Nephron progenitor cell (in vitro differentiated cells): ENCODE measurements at regions not wholly inside any gene's neighbourhood (a gene's known extent, or its start where the extent isn't known, plus 50 kb on each side); places are given as distances from the start of the nearest gene placed in this dataset.
A peak's percentile ranks its signal among the peaks of the same experiment; 100 is the strongest.

ENCODE experiments used
- DNase-seq: peaks from one replicate; pipeline ENCODE4 v3.0.0; 2021
- H3K27ac Mint-ChIP-seq: 2 replicates; pipeline ENCODE4 v1.8.0; 2021; ENCODE audit warnings: mild to moderate bottlenecking, moderate library complexity, mixed read lengths
- H3K27me3 Mint-ChIP-seq: 2 replicates; pipeline ENCODE4 v1.8.0; 2021; ENCODE audit warnings: mild to moderate bottlenecking, low read depth, mixed read lengths; ENCODE audit not compliant: poor library complexity
- H3K36me3 Mint-ChIP-seq: 2 replicates; pipeline ENCODE4 v1.8.0; 2021; ENCODE audit warnings: low read depth, mixed read lengths
- H3K4me1 Mint-ChIP-seq: 2 replicates; pipeline ENCODE4 v1.8.0; 2021; ENCODE audit warnings: mixed read lengths
- H3K4me3 Mint-ChIP-seq: 2 replicates; pipeline ENCODE4 v1.8.0; 2021; ENCODE audit warnings: mild to moderate bottlenecking, moderate library complexity, mixed read lengths
- H3K9me3 Mint-ChIP-seq: 2 replicates; pipeline ENCODE4 v1.8.0; 2021; ENCODE audit warnings: mild to moderate bottlenecking, moderate library complexity, mixed read lengths
- TF ChIP-seq, protein P1 (sequence below): fragments of 200-600 bp; sonication (generic); IDR thresholded peaks from 2 replicates; pipeline ENCODE4 v1.5.0; 2021; ENCODE audit warnings: antibody characterized with exemption

DNA sequence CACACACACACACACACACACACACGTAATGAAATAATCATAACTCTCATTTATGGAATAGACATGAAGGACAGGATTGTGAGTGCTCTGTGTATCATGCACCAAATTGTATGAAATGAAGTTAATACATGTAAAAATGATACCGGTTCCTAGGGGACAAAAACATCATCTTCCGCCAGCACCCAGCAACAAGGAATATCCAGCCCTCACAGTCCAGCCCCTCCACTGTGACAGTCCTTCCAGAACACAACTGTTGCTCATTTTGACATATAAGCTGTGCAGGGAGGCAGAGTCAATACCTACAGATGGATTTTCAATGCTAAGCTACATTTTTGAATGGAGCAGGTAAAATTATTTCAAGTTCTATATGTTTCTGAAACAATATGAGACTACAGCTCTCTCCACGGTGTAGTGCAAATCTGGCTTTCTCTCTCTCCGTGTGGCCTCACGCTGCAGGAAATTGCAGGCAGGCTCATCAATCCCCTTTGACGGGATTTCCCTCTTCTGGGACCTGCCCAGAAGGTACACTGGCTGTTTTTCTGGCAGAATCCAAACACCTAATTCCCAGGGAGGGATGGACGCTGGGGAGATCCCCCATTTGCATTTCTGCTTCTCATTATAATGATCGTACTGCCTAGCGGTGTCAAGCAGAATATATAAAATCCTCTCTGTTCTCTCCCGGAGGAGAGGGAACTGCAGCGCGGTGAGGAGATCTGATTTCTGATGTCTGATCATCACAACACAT is 494.0 kb downstream of the LIG4 start:
- peak overlapping the region; percentile 41 for H3K27ac Mint-ChIP-seq
- no peaks in the 10 kb centered on the region for H3K9me3 Mint-ChIP-seq
- H3K4me1 Mint-ChIP-seq: peaks cover 15% of the 10 kb centered on the region
- DNase-seq: no peak
- no peaks in the 10 kb centered on the region for H3K36me3 Mint-ChIP-seq
- peak overlapping the region; percentile 57 for H3K4me3 Mint-ChIP-seq
- peaks cover 6% of the 10 kb centered on the region for H3K27me3 Mint-ChIP-seq
- TF ChIP-seq, protein P1, sequence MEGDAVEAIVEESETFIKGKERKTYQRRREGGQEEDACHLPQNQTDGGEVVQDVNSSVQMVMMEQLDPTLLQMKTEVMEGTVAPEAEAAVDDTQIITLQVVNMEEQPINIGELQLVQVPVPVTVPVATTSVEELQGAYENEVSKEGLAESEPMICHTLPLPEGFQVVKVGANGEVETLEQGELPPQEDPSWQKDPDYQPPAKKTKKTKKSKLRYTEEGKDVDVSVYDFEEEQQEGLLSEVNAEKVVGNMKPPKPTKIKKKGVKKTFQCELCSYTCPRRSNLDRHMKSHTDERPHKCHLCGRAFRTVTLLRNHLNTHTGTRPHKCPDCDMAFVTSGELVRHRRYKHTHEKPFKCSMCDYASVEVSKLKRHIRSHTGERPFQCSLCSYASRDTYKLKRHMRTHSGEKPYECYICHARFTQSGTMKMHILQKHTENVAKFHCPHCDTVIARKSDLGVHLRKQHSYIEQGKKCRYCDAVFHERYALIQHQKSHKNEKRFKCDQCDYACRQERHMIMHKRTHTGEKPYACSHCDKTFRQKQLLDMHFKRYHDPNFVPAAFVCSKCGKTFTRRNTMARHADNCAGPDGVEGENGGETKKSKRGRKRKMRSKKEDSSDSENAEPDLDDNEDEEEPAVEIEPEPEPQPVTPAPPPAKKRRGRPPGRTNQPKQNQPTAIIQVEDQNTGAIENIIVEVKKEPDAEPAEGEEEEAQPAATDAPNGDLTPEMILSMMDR: no peak

DNA sequence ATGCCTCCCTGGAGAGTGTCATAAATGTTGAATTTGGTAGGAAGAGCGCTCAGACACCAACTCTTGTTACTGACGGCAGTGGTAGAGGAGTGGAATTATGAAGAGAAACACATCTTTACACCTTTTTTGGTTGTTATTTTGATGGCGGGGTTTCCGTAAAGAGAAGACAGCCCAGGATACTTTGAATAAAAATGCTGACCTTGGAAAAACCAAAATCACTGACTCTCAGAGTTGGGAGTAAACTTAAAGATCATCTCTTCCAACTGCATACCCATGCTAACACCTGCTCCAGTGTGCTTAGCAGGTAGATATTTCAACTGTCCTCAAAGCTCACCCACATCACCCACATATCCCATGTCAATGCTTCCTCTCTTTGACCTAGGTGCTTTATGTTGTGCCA is 498.6 kb downstream of the LIG4 start:
- TF ChIP-seq, protein P1: no peak
- no peak overlapping the region for H3K27ac Mint-ChIP-seq

DNA sequence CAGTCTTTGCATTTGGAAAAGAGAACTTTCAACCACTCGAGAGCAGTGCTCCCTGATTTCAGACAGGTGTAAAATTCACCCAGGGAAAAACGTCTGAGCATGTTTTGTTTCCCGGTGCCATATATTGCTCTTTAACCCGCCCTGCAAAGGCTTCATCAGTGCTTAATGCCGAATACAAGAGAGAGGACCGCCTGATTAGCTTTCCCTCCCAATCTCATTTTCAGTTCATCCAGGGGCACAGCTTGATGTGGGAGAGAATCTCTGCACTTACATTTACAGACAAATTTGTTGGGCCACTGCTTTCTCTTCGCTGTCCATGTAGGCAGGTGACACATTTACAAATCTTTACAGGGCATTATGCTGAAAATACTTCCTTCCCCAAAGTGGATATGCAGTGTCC is 499.1 kb downstream of the LIG4 start:
- H3K4me3 Mint-ChIP-seq: no peak overlapping the region
- no peaks in the 10 kb centered on the region for H3K9me3 Mint-ChIP-seq
- peaks cover 20% of the 10 kb centered on the region for H3K4me1 Mint-ChIP-seq
- no peaks in the 10 kb centered on the region for H3K36me3 Mint-ChIP-seq
- no peak for DNase-seq
- no peak overlapping the region for H3K27ac Mint-ChIP-seq
- H3K27me3 Mint-ChIP-seq: peaks cover 9% of the 10 kb centered on the region
- TF ChIP-seq, protein P1: no peak

More for the DNA sequence above, 498.6 kb downstream of the LIG4 start:
- no peaks in the 10 kb centered on the region for H3K36me3 Mint-ChIP-seq
- peaks cover 23% of the 10 kb centered on the region for H3K4me1 Mint-ChIP-seq
- no peaks in the 10 kb centered on the region for H3K9me3 Mint-ChIP-seq
- H3K4me3 Mint-ChIP-seq: no peak overlapping the region
- peaks cover 6% of the 10 kb centered on the region for H3K27me3 Mint-ChIP-seq
- DNase-seq: no peak

DNA sequence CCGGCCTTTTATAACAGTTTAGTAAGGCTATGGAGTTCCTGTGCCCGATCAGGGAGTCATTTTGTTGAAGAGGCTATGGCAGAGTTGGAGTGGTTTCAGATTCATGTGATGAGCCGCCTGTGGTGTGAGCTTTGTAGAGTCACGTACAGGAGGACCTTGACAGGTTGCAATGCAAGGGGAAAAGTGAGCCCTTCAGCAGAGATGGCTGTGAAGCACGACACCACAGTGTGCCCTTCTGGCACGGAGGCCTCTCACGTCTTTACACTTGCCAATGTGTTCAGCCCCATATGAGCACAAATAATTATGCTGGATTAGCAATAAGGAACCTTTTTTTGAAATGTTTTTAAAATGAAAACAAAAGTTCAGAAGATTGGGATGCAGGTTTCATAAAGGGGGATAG is 499.8 kb downstream of the LIG4 start:
- no peaks in the 10 kb centered on the region for H3K9me3 Mint-ChIP-seq
- H3K27me3 Mint-ChIP-seq: peaks cover 11% of the 10 kb centered on the region
- DNase-seq: no peak
- peaks cover 14% of the 10 kb centered on the region for H3K4me1 Mint-ChIP-seq
- H3K36me3 Mint-ChIP-seq: no peaks in the 10 kb centered on the region
- TF ChIP-seq, protein P1: no peak
- no peak overlapping the region for H3K4me3 Mint-ChIP-seq
- H3K27ac Mint-ChIP-seq: no peak overlapping the region

GRCh38 chr13:107713314-107713713 is 502.0 kb downstream of the LIG4 start:
- TF ChIP-seq, protein P1: no peak
- Mint-ChIP-seq H3K4me3 (no peak overlapping the region), H3K4me1 (peaks cover 14% of the 10 kb centered on the region), H3K27me3 (peaks cover 8% of the 10 kb centered on the region), H3K27ac (no peak overlapping the region), H3K36me3 (no peaks in the 10 kb centered on the region), H3K9me3 (no peaks in the 10 kb centered on the region)
- no peak for DNase-seq
